Astrocyte (in vitro differentiated cells and primary cell): ENCODE measurements at regions not wholly inside any gene's neighbourhood (a gene's known extent, or its start where the extent isn't known, plus 50 kb on each side); places are given as distances from the start of the nearest gene placed in this dataset.

ENCODE experiments used
- CTCF ChIP-seq: IDR thresholded peaks from 2 replicates; pipeline ENCODE4 v1.5.1; 2011; ENCODE audit warnings: low read depth, mild to moderate bottlenecking, inconsistent platforms, low read length, moderate library complexity; ENCODE audit not compliant: insufficient read depth
- EZH2 ChIP-seq: IDR thresholded peaks from 2 replicates; pipeline ENCODE4 v1.6.1; 2012; ENCODE audit warnings: mild to moderate bottlenecking, low read length, inconsistent platforms; ENCODE audit not compliant: insufficient read depth

DNA sequence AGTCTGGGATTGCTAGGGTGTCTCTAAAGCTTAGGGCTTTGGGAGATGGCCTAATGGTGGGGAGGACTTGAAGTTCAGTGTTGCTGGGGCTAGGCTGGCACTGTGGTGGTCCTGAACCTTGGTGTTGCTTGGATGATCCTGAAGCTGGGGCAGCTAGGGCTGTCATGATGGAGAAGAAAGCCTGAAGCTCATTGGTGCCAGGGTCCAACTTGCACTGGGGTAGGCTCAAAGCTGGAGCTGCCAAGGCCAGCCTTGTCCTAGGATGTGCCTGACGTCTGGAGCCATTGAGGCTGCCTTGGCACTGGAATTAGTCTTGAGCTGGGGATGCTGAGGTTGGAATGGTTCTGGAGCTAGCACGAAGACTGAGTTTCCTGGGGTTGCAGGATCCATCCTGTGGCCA, 61.0 kb upstream of the NLRP2B start:
- no peak for TF ChIP-seq CTCF
- no peak for TF ChIP-seq EZH2
